K562 (cell line): ENCODE measurements at regions not wholly inside any gene's neighbourhood (a gene's known extent, or its start where the extent isn't known, plus 50 kb on each side); places are given as distances from the start of the nearest gene placed in this dataset.

Experiments
- ATF4 ChIP-seq: fragments of 450-650 bp; formaldehyde crosslinking; IDR thresholded peaks from 2 replicates; pipeline ENCODE4 v1.4.0; 2022; ENCODE audit warnings: mild to moderate bottlenecking, moderate library complexity
- CAMTA2 ChIP-seq: fragments of 250-450 bp; sonication (Bioruptor Pico); conservative IDR thresholded peaks from 2 replicates; pipeline ENCODE4 v1.5.1; 2022
- CBX2 ChIP-seq: fragments of 200-600 bp; sonication (generic); IDR thresholded peaks from one replicate; pipeline ENCODE4 v1.6.1; 2012; ENCODE audit warnings: mild to moderate bottlenecking, low read length, inconsistent platforms; ENCODE audit not compliant: insufficient read depth, poor library complexity, severe bottlenecking
- E2F3 ChIP-seq: fragments of 250-450 bp; sonication (Bioruptor Pico); IDR thresholded peaks from 2 replicates; pipeline ENCODE4 v1.4.0; 2020; ENCODE audit warnings: mild to moderate bottlenecking
- IRF2 ChIP-seq: sonication (generic); formaldehyde crosslinking; IDR thresholded peaks from 2 replicates; pipeline ENCODE4 v1.8.1; 2022; ENCODE audit warnings: mild to moderate bottlenecking, missing genetic modification reagents
- MEIS2 ChIP-seq: fragments of 450-650 bp; IDR thresholded peaks from 2 replicates; pipeline ENCODE4 v1.6.1; 2014; ENCODE audit warnings: mild to moderate bottlenecking; ENCODE audit not compliant: partially characterized antibody
- MYBL2 ChIP-seq, 2 experiments: fragments of 450-650 bp in 1 of 2; sonication (generic) in 1 of 2; formaldehyde crosslinking in 1 of 2; IDR thresholded peaks; 2 replicates each; pipeline versions ENCODE4 v1.6.1 to v1.8.1; 2017 to 2022; ENCODE audit warnings: borderline replicate concordance in 1 of 2, inconsistent platforms in 1 of 2, low read depth in 1 of 2, mild to moderate bottlenecking in 1 of 2, missing genetic modification reagents in 1 of 2, moderate library complexity in 1 of 2
- NELFE ChIP-seq: IDR thresholded peaks from 2 replicates; pipeline ENCODE4 v1.6.1; 2011; ENCODE audit warnings: mild to moderate bottlenecking; ENCODE audit not compliant: insufficient read depth, insufficient read length
- SIRT6 ChIP-seq: IDR thresholded peaks from one replicate; pipeline ENCODE4 v1.6.1; 2012; ENCODE audit warnings: low read depth, mild to moderate bottlenecking, control low read depth, inconsistent platforms, low read length, moderate library complexity
- ZNF184 ChIP-seq: sonication (generic); formaldehyde crosslinking; IDR thresholded peaks from 2 replicates; pipeline ENCODE4 v1.5.0; 2020; ENCODE audit warnings: missing genetic modification reagents
- ZNF644 ChIP-seq: fragments of 200-800 bp; sonication (Bioruptor generic); IDR thresholded peaks from 2 replicates; pipeline ENCODE4 v1.6.1; 2016; ENCODE audit warnings: low read depth, missing genetic modification characterization, missing compliant biosample characterization
- ZNF76 ChIP-seq: fragments of 250-450 bp; sonication (Bioruptor Pico); IDR thresholded peaks from 2 replicates; pipeline ENCODE4 v1.4.0; 2020; ENCODE audit warnings: mild to moderate bottlenecking, moderate library complexity, borderline replicate concordance
- ZNF780A ChIP-seq: fragments of 250-450 bp; sonication (Bioruptor Pico); IDR thresholded peaks from 2 replicates; pipeline ENCODE4 v1.5.0; 2021; ENCODE audit warnings: mild to moderate bottlenecking
- TF ChIP-seq, protein P1 (sequence below): fragments of 250-450 bp; sonication (Bioruptor Pico); IDR thresholded peaks from 2 replicates; pipeline ENCODE4 v1.8.0; 2021; ENCODE audit warnings: borderline replicate concordance, mild to moderate bottlenecking, moderate library complexity; ENCODE audit not compliant: poor library complexity, severe bottlenecking
- TF ChIP-seq, protein P2 (sequence below): fragments of 150-350 bp; IDR thresholded peaks from 2 replicates; pipeline ENCODE4 v1.6.1; 2014; ENCODE audit warnings: low read depth, mild to moderate bottlenecking, low read length, borderline replicate concordance

- TF ChIP-seq ZNF184 (CRISPR knock-in tag) (no peak), ZNF76 (CRISPR knock-in tag) (no peak), ATF4 (CRISPR knock-in tag) (no peak), SIRT6 (no peak), CAMTA2 (CRISPR knock-in tag) (no peak), MEIS2 (peak; percentile 20), E2F3 (no peak), ZNF644 (no peak), MYBL2 (IDR thresholded peaks at IDR 0.05; ENCODE audit: low read depth) (no peak), MYBL2 (CRISPR knock-in tag; IDR thresholded peaks at IDR 0.05; ENCODE audit: borderline replicate concordance) (no peak), ZNF780A (CRISPR knock-in tag) (no peak), NELFE (no peak), CBX2 (no peak), IRF2 (no peak)
- TF ChIP-seq, protein P1, sequence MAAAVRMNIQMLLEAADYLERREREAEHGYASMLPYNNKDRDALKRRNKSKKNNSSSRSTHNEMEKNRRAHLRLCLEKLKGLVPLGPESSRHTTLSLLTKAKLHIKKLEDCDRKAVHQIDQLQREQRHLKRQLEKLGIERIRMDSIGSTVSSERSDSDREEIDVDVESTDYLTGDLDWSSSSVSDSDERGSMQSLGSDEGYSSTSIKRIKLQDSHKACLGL: no peak
- TF ChIP-seq, protein P2, sequence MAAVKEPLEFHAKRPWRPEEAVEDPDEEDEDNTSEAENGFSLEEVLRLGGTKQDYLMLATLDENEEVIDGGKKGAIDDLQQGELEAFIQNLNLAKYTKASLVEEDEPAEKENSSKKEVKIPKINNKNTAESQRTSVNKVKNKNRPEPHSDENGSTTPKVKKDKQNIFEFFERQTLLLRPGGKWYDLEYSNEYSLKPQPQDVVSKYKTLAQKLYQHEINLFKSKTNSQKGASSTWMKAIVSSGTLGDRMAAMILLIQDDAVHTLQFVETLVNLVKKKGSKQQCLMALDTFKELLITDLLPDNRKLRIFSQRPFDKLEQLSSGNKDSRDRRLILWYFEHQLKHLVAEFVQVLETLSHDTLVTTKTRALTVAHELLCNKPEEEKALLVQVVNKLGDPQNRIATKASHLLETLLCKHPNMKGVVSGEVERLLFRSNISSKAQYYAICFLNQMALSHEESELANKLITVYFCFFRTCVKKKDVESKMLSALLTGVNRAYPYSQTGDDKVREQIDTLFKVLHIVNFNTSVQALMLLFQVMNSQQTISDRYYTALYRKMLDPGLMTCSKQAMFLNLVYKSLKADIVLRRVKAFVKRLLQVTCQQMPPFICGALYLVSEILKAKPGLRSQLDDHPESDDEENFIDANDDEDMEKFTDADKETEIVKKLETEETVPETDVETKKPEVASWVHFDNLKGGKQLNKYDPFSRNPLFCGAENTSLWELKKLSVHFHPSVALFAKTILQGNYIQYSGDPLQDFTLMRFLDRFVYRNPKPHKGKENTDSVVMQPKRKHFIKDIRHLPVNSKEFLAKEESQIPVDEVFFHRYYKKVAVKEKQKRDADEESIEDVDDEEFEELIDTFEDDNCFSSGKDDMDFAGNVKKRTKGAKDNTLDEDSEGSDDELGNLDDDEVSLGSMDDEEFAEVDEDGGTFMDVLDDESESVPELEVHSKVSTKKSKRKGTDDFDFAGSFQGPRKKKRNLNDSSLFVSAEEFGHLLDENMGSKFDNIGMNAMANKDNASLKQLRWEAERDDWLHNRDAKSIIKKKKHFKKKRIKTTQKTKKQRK: no peak
Observed at GRCh38 chr4:184534511-184535391, 60.4 kb upstream of the IRF2 start (continued).
